HG03460 (cell line): ENCODE measurements at regions not wholly inside any gene's neighbourhood (a gene's known extent, or its start where the extent isn't known, plus 50 kb on each side); places are given as distances from the start of the nearest gene placed in this dataset.

Experiments
- ATAC-seq: cut with Tn5 transposase; IDR thresholded peaks from one replicate; pipeline ENCODE4 v1.9.1; 2021; ENCODE audit not compliant: unreplicated experiment

GRCh38 chr4:142960867-142961644, 115.0 kb upstream of the INPP4B start:
- no peak for ATAC-seq

- peak; percentile 64 for ATAC-seq
Measured at GRCh38 chr4:142961866-142962265, 115.8 kb upstream of the INPP4B start.

DNA sequence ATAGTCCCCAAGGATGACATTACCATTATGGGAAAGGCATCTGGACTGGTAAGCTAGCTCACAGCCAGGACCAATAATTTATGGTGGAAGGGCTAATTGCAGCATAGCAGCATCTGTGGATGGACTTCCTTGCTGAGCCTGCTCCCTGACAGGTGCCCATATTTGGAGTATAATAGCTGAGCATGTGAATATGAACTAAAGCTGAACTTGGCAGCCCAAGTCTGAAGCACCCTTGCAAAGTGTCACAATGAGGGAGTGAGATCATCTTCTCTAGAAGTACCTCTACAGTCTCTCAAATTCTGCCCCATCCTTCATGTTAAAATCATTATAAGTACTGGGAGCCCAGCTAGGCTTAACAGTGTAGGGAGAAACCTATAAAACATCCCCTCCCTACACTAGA, 128.2 kb upstream of the INPP4B start:
- no peak for ATAC-seq

DNA sequence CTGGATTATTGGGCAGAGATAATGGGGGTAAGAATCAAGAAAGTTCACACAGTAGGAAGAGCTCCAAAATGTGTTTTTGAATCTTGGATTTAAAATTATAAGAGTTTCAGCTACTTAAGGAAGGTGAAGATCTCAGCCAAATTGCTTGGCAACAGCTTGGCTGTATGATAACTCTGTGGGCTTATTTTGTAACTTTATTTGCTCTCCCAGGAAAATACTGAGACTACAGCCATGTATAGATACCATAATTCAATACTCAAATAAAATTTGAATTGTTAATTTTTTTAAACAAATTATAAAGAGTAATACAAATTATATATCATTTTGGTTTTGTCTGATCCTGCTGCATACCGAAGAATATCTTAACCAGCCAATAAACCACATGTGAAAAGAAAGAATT, 129.5 kb upstream of the INPP4B start:
- ATAC-seq, result no peak

DNA sequence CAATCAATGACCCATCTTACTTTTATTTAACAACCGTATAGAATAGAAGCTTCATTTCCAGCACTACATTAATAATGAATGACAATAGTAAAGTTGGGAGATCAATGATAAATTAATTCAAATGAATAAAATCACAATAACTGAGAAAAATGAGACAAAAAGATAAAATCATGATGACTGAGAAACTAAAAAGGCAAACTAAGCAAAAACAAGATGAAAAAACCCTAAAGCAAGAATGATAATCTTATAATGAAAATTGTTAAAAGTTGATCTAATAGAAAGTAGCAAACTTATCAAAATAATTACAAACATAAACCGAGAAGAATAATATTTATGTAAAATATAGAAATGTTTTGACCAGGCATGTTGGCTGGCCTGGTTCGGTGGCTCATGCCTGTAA, 130.4 kb upstream of the INPP4B start:
- ATAC-seq, result no peak

DNA sequence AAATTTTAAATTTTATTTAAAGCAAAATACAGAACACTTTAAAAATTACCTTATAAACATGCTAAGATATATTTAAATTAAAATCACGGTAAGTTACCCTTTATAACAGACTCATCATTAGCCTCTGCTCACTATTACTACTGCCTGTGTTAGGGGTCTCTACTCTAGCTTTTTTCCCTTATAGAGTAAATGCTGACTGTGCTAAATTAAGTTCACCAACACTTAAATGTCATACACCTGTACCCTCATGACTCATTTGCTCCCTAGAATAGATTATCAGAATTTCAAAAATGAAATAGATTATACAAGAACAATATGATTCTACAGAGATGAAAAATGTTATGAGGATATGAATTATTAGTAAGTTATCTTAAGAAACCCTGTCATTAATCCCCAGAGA, 131.1 kb upstream of the INPP4B start:
- ATAC-seq, result no peak

GRCh38 chr4:142983065-142983464, 137.0 kb upstream of the INPP4B start:
- ATAC-seq, result no peak

GRCh38 chr4:142983589-142983988, 137.5 kb upstream of the INPP4B start:
- no peak for ATAC-seq

GRCh38 chr4:142984871-142985585, 138.9 kb upstream of the INPP4B start:
- ATAC-seq, result no peak

DNA sequence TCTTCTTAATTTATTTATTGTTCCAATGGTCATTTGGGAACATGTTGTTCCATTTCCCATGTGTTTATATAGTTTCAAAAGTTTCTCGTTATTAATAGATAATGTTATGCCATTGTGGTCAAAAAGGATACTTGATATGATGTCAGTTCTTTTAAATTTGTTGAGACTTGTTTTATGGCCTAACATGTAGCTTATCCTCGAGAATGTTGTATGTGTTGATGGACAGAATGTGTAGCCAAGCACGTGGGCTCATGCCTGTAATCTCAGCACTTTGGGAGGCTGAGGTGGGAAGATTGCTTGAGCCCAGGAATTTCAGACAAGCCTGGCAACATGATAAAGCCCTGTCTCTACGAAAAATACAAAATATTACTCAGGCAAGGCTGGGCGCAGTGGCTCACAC, 168.5 kb upstream of the USP38 start:
- no peak for ATAC-seq

GRCh38 chr4:143017210-143017609, 167.5 kb upstream of the USP38 start:
- no peak for ATAC-seq

GRCh38 chr4:143019351-143019750, 165.4 kb upstream of the USP38 start:
- no peak for ATAC-seq

DNA sequence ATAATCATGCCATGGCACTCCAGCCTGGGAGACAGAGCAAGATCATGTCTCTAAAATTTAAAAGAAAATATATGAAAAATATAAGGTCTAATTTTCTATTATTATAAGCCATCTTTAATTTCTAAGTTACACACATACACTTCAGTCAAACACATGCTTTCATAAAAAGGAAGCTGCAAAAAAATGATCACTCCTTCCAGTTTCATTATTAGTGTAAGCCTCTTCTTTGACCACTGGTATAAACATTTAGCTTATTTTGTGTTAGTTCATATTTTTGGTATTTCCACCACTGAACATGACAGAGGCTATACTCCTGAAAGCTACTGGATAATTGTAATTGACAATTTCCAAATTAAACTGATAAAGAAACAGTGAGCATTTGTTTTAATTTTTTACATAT, 163.3 kb upstream of the USP38 start:
- peak; percentile 67 for ATAC-seq

- ATAC-seq, result peak; percentile 34
Measured at GRCh38 chr4:143023239-143023918, 161.3 kb upstream of the USP38 start.

GRCh38 chr4:143025081-143025704, 159.5 kb upstream of the USP38 start:
- peak; percentile 37 for ATAC-seq

GRCh38 chr4:143026459-143027170, 158.1 kb upstream of the USP38 start:
- ATAC-seq, result no peak

DNA sequence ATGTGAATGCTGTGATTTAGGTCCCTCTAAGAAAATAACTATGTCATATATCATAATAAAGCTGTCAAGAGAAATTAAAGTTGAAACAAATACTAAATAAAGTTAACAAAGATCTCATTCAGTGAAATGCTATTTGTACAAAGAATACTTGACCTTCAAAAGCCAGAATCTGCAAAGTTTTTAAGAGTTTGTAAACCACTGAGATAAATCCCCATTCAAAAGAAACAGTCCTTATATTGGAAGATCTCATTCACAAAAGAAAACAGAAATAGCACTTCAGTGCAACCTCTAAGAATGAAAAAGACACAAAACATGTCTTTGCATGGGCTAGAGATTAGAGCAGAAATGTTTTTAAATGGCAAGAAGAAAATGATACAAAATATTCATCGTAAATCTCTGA, 149.1 kb upstream of the USP38 start:
- ATAC-seq, result no peak

- ATAC-seq, result no peak
Measured at GRCh38 chr4:143036443-143036842, 148.3 kb upstream of the USP38 start.

- ATAC-seq, result no peak
Measured at GRCh38 chr4:143046454-143046853, 138.3 kb upstream of the USP38 start.

DNA sequence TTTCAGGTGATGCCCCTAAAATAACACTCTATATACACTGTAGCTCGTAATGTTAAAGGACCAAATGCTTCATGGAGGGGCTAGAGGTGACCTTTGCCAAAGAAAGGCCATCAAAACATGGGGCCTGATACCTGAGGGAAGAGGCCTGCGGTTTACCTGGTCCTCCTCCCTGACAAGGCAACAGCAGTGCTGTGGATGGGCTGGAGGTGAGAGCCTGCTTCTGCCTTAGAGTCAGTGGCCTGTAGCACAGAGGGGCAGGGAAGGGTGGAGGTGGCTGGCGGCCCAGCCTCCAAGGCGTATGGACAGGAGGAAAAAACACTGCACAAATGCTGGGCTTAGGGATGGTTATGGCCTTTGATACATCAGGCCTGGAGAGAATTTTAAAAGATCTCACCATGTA, 137.8 kb upstream of the USP38 start:
- ATAC-seq, result no peak

DNA sequence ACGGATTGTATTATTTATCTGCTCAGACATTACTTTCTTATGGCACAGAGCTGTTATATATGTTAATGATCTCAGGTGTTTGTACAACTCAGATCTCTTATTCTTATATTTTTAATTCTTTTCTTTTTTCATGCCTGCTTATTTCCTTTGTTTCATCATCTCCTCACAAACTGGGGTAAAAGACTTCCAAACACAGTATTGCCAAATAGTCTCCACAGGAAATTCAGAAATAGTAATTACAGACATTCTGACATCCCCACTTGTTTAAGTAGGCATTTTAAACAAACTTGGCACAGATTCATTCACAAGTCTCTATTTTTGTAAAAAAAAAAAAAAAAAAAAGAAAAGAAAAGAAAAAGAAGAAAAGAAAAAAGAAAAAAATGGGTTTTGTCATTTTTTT, 129.7 kb upstream of the USP38 start:
- no peak for ATAC-seq
